GF-D8 (cell line): ENCODE measurements at regions not wholly inside any gene's neighbourhood (a gene's known extent, or its start where the extent isn't known, plus 50 kb on each side); places are given as distances from the start of the nearest gene placed in this dataset.
"Not testable (repeated sequence)": the region's sequence is repeated elsewhere in the genome, so short reads cannot be mapped to it uniquely, and the experiment has no call there.

Experiments used
- DNase-seq: peaks from one replicate; lab custom pipeline; 2025; lab: John Stamatoyannopoulos, UW

DNA sequence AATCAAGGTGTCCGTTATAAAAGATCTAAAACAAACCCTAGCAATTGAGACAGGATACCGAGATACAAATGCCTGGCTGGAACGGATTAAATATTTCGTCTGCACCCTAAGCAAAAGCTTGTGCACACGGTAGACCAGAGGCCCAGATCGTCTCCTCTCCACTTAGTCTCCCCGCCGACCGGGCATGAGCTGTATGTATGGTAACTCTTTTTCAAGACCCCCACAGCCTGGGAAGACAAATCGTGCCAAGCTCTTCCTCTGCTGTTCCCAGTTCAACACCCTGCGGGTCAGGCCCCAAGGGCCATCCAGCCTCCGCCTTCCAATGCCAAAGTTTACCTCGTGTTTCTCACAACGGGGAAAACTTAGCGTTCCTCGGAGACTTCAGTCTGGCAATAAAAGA, 285.7 kb upstream of the GALNT17 start:
- DNase-seq: no peak

DNA sequence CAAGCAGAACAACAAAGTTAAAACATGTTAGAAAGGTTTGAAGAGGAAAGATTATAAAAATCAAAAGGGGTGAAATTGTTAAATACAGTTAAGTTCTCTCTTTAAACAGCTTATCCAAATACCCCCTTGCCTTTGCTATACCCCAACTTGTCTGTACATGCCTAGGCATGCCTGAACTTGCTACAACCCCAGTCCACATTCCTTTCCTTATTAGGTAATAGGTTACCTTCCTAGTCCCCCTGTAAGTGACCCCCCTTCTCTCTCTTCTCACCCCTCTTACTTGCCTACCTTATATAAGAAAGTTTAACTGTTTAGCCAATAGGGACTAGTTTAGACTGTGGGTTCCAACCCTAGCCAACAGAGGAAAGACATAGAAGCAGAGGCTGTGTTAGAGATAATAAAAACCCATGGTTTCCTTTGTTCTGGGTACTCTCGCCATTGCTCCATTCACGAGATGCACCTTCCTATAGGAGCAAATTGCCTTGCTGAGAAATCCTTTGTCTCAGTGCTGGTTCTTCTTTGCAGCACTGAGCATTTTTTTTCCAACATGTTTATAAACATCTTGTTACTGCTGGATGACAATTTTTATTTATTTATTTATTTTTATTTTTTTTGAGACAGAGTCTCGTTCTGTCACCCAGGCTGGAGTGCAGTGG, 282.2 kb upstream of the GALNT17 start:
- DNase-seq: no peak

DNA sequence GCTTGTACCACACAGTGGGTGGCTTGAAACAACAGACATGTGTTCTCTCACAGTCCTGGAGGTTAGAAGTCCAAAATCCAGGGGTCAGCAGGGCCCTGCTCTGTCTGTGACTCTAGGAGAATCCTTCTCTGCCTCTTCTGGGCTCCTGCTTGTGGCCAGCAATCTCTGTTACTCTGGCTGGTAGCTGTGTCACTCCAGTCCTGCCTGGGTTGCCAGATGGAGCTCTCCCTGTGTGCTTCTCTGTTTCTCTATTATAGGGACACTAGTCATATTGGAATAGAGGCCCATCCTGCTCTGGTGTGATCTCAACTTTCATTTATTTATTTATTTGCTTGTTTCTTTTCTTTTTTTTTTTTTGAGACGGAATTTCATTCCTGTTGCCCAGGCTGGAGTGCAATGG, 276.6 kb upstream of the GALNT17 start:
- no peak for DNase-seq

DNA sequence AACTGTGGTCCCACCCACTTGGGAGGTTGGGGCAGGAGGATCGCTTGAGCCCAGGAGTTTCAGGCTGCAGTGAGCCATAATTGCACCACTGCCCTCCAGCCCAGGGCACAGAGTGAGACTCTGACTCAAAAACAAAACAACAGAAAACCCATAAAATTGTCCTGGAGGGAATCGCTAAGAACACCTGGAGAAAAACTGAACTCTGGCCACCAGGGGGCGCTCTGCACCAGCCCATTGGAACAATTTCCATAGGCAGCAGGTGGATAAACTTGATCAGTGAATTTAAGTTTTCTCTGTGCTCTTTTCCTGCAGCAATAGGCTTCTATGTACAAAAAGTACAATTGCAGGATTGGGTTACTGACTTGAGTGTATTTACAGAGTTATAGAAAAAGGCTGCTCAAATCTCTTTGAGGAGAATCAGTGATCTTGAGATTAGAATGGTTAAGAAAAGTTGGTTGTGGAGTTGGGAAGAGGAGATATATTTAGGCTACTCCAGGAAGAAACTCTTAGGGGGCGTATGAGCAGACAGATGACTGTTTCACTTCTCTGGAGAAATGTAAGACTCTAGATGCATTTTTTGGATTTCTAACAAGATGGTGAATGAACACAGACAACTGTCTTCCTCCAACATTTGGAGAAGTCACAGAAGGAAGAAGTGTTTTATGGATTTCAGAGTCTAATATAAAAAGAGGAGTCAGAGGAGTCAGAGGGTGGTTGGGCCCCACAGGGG, 274.9 kb upstream of the GALNT17 start:
- peak; percentile 24 for DNase-seq

DNA sequence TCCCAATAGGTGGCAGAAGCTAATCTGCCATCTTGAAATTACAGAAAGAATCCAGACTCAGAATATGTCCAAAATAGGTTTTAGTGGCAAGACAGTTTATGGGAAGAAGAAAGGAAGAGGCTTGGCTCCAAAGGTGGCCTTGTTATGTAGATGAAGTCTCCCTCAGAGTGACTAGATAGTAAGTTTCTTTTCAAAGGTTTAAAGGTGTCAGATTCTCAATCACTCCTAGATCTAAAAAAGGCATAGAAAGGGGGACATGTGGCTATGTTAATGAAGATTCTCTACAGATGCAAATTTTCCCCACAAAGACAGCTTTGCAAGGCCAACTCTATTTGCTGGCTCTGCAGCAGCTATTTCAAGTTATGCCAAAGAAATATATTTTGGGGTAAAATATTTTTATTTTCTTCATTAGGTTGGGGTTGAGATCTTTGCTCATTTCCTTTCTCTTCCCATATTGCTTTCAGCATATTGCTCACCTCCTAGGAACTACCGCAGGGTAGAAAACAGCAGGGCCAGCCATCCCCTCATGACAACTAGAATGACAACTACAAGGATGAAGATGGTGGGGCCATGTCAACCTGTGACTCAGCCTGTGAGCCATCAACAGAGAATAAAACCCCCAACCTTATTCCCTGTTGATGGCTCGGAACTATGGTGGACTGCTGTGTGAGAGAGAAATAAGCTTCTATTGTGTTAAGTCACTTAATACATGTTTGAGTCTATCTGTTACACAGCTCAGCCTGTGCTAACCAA, 274.0 kb upstream of the GALNT17 start:
- DNase-seq: no peak

DNA sequence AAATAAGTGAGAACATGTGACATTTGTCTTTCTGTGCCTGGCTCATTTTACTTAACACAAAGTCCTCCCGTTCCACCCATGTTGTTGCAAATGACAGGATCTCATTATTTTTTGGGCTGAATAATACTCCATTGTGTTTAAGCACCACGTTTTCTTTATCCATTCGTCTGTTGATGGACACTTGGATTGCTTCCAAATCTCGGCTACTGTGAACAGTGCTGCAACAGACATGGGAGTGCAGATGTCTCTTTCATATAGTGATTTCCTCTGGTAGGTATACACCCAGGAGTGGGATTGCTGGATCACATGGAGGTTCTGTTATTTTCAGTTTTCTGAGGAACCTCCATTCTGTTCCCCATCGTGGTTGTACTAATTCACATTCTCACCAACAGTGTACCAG, 264.4 kb upstream of the GALNT17 start:
- no peak for DNase-seq

DNA sequence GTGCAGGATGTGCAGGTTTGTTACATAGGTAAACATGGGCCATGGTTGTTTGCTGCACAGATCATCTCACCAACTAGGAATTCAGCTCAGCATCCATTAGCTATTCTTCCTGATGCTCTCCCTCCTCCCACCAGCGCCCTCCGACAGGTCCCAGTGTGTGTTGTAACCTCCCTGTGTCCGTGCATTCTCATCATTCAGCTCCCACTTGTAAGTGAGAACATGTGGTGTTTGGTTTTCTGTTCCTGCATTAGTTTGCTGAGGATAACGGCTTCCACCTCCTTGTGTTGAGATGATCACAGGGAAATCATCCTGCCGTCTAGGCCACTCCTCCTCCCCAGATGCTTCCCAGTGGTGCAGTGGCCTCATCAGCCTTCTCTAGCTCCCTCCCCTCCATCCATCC, 261.6 kb upstream of the GALNT17 start:
- no peak for DNase-seq

DNA sequence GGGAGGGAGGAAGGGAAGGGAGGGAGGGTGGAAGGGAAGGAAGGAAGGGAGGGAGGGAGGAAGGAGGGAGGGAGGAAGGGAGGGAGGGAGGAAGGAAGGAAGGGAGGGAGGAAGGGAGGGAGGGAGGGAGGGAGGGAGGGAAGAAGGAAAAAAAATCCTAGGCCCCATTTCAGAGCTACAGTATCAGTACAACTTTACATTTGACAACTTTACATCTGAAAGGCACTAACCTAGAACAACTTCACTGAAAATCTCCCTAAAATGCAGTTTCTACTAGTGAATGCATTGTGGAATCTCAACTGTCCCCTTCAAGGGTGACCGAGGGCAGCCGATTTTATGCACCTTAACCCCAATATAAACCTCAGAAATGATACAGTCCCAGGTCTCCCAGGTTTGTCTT, 259.8 kb upstream of the GALNT17 start:
- DNase-seq: no peak

DNA sequence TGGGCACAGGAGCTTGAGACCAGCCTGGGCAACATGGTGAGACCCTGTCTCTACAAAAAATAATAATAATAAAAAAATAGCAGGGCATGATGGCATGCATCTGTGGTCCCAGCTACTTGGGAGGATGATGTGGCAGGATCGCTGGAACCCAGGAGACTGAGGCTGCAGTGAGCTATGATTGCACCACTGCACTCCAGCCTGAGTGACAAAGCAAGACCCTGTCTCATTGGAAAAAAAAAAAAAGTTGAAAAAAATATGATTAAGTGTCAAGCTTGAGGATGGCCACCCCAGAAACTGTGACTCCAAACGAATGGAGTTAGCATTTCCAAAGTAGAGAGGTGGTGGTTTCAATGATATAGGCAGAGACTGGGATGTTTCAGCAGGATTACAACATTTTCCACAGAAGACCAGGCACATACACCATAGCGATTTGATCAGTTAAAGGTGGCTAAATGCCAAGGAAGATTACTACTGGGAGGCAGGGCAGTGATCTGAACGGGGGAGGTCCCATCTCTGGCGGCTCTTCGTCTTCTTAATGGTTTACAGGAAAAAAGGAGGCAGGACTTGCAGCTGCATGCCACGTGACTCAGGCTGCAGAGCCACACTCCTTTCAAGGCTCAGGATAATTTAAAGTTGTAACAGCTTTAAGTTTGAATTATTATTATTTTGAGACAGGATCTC, 250.6 kb upstream of the GALNT17 start:
- no peak for DNase-seq

DNA sequence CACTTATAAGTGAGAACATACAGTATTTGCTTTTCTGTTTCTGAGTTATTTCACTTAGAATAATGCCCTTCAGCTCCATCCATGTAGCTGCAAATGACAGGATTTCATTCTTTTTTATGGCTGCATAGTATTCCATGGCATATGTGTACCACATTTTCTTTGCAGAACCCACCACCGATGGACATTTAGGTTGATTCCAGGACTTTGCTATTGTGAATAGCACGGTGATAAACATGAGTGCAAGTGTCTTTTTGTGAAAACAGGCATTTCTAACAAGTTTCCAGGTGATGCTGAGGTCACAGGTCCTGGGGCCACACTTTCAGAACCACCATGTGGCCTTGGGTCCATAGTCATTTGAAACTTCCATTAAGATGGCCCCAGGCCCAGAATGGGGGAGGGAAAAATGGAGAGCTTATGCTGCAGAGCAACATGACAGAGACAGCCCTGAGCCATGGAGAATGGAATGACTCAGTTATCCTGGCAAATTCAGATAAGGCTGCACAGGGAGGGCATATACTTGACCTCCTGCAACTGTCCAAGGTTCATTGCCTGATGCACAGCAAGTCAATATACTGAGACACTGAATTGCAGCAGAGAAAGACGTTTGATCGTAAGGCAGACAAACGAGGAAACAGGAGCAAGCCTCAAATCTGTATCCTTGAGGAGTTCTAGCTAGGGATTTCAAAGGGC, 248.0 kb upstream of the GALNT17 start:
- DNase-seq: no peak

DNA sequence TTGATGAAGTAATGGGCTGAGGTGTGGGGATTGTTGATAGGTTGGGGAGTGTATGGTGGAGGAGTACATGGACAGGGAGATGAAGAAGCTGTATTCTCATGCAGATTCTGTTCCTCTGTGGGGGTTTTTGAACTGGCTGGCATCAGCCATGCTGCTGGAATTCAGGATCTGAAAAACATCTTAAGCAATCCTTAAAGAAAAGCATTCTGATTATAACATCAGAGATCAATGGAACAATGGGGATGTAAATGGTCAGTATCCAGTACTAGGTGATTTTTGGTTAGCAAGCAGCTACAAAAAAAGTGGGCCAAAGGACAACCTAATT, 247.5 kb upstream of the GALNT17 start:
- no peak for DNase-seq

DNA sequence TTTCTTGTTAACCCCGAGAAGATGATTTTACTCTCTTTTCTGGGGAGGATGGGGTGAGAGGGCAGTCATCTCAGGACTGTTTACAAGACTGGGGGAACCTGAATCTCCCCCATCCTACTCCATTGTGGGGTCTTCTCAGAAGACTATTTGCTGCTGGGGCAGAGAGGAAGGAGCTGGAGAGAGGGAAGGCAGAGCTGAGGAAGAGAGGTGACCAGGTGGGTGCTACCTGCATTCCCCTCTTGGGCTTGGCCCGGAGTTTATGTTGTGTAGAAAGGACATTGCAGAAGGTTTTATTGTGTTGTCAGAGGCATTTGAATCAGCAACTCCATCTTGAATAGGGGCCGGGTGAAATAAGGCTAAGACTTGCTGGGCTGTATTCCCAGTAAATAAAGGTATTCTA, 247.1 kb upstream of the GALNT17 start:
- DNase-seq: no peak

DNA sequence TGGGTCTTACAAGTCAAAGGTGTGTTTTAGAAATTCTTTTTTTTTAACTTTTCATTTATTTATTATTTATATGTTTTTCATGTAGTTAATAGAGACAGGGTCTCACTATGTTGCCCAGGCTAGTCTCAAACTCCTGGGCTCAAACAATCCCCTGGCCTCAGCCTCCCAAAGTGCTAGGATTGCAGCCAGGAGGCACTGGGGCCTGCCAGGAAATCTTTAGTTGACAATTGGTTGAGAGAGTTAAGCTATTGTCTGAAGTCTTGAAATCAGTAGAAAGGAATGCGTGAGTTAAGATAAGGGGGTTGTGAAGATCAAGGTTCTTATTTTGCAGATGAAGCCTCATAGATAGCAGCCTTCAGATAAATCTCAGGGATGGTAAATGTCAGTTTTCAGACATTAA, 245.4 kb upstream of the GALNT17 start:
- DNase-seq: no peak

DNA sequence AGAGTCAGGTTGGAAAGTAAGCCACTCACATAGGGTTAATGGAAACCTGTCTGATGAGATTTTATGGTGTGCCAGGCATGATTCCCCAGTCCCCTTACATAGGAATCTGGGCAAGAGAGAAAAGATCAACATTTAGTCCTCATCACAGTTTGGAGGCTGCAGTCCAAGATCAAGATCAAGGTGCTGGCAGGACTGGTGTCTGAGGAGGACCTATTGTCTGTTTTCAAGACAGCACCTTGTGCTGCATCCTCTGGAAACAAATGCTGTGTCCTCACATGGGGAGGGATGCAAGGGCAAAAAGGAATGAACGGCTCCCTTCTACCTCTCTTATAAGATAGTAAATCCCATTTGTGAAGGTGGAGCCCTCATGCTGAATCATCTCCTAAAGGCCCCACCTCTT, 244.8 kb upstream of the GALNT17 start:
- DNase-seq: no peak

DNA sequence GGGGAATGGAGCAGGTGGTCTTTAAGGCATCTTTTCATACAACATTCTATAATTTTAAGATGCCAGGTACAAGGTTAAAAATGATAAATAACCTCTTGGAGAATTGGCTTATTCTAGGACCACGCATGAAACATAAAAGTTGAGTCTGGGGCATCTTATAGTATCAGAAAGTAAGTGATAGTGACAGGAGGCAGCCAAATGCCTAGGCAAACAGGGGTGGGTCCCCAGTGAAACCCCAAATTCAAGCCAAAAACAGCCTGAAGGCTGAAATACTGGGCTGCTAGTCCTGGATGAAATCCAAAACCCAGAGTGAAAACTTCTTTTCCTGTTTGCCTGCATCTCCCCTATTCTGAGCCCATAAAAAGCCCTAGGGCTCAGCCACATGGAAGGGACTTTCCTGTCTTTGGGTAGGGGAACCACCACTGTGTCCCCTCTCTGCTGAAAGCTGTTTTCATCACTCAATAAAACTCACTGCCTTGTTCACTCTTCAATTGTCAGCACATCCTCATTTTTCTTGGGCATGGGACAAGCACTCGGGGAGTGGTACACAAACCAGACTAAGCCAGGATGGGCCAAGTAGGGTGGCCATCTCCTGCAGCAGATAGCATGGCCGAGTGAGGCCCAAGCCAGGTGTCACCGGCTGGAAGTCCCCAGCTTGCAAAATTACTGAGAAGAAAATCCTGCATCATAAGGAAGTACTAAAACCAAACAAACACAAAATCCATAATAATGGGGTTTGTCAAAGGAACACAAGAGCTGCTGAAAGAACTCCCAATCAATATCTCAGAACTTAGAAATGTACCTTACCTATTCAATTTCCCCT, 241.6 kb upstream of the GALNT17 start:
- DNase-seq: no peak

DNA sequence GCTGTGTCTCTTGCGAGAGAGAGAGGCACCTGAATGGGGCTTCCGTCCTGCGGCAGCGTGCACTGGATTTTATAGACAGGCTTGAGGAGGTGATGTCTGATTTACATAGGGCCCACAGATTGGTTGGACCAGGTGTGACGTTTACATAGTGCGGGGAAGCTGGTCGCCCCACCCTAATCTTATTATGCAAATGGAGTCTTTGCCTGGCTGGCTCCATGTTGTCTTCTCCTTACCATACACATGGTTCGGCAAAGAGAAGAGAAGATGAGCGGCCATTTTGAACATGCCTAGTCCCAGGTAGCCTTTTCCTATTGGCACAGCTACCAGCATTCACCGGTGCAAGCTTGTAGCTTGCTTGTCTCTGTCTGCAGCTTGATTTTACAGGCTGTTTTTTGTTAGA, 238.5 kb upstream of the GALNT17 start:
- DNase-seq: no peak

DNA sequence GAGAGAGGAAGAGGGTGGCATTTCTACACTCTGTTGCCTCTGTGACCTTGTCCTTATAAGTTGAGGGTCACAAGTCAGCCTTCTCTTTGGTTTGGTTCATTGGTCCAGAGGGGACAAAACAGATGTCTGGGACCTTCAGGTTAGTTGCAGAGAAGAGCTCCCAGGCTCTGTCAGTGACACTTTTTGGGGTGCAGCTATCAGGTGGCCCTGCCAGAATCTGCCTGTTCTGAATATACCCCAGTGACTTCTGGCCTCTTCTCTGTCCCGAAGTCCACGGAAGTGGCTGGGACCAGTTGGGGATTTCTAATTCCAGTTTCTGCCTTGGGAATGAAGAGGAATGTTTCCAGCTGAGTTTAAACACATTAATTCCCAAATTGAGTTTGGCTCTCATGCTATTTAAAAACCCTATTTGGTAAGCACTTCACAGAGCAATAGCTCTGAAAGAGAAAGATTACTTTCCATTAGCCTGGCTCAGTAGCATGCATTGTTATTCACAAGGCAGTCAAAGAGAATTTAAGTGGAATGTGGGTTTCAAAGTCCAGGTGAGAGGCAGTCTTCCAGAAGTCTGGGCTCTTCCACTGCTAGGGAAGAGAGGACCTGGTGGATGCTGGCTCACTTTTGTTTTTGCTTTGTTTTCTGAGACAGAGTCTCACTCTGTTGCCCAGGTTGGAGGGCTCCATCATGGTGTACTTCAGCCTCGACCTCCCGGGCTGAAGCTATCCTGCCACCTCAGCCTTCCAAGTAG, 237.8 kb upstream of the GALNT17 start:
- DNase-seq: no peak

DNA sequence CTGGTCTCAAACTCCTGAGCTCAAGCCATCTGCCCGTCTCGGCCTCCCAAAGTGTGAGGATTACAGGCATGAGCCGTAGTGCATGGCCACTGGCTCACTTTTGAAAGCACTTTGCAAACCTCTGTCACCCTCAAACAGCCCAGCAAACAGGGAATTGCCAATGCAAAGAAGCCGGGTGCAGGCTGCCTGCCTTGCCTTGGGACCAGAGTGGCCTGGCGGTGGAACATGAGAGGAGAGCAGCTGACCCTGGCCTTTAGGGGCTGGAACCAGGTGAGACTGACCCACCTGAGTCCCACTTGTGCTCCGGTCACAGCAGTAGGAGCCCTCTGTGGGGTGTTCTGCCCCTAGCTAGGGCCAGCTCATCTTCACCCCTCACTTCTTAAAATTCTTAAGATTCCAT, 237.1 kb upstream of the GALNT17 start:
- DNase-seq: no peak

DNA sequence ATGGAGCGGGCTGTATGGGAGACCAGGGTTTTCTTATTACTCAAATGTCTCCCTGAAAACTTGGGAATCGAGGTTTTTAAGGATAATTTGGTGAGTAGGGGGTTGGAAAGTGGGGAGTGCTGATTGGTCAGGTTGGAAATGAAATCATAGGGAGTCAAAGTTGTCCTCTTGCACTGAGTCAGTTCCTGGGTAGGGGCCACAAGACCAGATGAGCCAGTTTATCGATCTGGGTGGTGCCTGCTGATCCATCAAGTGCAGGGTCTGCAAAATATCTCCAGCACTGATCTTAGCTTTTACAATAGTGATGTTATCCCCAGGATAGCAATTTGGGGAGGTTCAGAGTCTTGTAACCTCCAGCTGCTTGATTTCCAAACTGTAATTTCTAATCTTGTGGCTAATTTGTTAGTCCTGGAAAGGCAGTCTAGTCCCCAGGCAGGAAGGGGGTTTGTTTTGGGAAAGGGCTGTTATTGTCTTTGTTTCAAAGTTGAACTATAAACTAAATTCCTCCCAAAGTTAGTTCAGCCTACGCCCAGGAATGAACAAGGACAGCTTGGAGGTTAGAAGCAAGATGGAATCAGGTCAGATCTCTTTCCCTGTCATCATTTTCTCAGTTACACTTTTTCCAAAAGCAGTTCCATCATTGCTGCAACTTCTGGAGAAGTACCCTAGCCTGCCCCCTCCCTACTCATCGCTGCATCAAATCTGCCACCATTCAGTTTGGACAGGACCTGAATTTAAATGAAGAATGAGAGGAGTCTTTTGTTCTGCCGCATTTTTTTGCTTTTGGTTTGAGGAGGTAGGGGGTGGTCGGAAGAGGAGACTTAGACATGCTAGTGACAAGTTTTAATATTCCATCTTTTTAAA, 236.4 kb upstream of the GALNT17 start:
- DNase-seq: not testable (repeated sequence)
